HG02571 (cell line): ENCODE measurements at regions not wholly inside any gene's neighbourhood (a gene's known extent, or its start where the extent isn't known, plus 50 kb on each side); places are given as distances from the start of the nearest gene placed in this dataset.
"Not testable (repeated sequence)": the region's sequence is repeated elsewhere in the genome, so short reads cannot be mapped to it uniquely, and the experiment has no call there.

ENCODE experiments used
- ATAC-seq: cut with Tn5 transposase; IDR thresholded peaks from one replicate; pipeline ENCODE4 v1.9.1; 2021; ENCODE audit warnings: mild to moderate bottlenecking, moderate library complexity; ENCODE audit not compliant: unreplicated experiment

DNA sequence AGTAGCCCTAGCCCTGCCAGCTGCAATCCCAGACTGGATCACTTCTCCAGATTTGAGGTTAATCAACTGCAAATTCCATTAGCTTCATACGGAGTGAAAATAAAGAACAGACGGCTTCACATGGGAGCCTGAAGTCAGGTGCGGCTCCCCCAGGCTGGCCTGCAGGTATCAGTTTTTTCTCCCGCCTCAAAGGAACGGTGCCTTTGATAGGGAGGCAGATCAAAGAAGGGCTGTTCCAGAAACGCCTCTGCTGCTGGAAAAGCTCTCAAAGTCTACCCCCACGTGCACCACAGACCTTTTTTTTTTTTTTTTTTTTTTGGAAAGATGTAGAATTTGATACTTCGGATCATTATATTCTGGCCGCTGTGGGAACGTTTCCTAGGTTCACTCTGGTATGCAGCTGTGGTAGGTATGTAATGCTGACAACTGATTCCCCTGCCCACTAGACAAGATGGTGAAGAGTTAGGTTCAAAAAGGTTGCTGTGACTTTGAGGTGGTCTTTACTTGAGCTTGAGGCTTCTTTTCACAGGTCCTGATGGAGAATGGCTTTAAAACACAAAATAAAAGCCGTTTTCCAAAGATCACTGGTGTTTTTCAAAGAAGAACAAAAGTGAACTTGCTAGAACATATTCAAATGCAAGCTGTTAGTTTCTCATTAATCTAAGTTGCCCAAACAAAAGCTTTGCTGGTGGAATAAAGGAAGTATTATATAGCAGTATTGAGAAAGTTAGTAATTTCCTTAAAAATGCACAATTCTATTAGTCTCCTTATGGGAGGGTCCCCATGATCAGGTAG is 189.0 kb upstream of the NFIA start:
- ATAC-seq, result no peak

DNA sequence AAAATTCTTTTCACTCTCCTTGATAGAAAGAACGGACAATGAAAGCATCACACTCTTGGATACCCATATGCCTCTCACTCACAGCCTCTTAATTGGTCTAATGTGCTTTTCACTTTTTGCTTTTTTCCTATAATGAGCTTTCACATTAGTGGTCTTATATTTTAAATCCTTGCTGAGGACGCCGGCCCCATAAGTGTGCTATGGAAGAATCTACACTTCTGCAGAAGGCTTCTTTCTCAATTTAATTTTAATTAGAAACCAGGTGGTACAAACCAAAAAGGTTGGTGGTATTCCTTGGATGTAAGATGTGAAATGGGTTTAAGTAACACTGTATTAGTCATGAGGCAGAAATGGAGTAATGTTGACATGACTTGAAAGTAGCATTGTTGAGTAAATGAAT is 190.6 kb upstream of the NFIA start:
- ATAC-seq, result no peak

DNA sequence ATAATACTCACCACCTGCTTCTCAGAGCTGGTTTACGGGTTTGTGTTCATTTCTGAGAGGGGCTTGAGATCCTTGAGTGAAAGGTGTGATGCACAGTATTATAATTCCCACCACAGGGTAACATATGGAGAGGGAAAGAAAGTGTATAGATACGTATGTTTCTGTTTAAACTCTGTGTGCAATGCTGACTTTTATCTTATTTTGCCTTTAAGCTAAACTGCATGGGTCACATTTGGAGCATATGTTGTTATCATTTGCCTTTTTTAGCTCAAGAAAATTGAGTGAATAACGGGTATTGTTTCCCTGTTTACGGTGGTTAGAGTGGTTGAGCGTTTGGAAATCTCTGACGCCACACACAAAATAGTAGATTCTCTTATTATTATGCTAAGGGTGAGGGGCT is 191.1 kb upstream of the NFIA start:
- no peak for ATAC-seq

- no peak for ATAC-seq
Observed at GRCh38 chr1:60890664-60891063, 191.7 kb upstream of the NFIA start.

DNA sequence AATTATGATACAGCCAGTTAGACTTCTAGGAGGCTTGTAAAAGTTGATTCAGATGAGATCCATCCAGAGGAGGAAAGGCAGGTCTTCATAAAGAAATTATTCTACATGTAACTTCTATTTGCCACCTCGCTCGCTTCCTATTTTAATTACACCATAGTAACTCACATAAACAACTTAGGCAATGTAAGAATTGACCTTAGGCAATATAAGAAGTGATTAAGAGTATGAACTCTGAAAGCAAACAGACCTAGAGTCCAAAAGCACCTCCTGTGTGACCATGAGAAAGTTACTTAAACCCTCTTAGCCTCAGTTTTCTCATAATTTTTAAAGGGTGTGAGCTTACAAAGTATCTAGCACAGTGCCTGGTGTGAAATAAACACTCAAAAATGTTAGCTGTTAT is 192.7 kb upstream of the NFIA start:
- no peak for ATAC-seq

DNA sequence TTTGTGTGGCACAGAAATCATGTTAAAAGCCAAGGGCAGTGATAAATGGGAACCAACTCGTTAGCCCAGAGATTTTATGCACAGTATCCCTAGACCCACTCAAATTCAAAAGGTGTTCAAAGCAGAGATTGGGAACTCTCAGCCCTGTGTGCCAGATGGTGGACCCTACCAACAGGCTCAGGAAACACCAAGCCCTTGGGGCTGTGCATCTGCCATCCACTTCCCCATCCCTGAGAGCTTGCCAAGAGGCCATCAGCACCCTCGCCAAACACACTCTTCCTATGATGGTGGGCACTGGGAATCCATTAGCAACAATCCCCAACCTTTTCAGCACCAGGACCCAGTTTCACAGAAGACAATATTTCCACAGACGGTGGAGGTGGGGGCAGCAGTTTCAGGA is 194.2 kb upstream of the NFIA start:
- no peak for ATAC-seq

GRCh38 chr1:60886793-60887331 is 195.5 kb upstream of the NFIA start:
- no peak for ATAC-seq

- no peak for ATAC-seq
Observed at GRCh38 chr1:60886090-60886489, 196.3 kb upstream of the NFIA start.

- ATAC-seq, result no peak
Observed at GRCh38 chr1:60880202-60880601, 202.2 kb upstream of the NFIA start.

DNA sequence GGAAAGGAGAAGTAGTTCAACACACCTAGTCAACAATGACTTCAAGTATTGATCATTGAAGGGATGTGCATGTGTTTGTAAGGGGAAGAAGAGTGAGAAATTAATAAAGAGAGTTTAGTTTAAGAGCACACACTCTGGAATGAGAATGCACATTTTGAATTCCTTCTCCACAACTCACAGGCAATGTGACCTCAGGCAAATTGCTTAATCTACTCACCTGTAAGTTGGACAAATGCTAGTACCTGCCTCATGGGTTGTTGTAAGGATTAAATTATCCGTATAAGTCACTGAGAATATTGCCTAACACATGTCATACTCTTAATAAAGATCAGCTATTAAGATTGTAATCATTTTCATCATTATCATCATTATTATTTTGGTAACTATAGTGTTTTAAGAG is 204.0 kb upstream of the NFIA start:
- no peak for ATAC-seq

GRCh38 chr1:60877376-60877775 is 205.0 kb upstream of the NFIA start:
- ATAC-seq, result no peak

- ATAC-seq, result no peak
Observed at GRCh38 chr1:60876952-60877351, 205.4 kb upstream of the NFIA start.

GRCh38 chr1:60875138-60875537 is 207.2 kb upstream of the NFIA start:
- ATAC-seq, result no peak

DNA sequence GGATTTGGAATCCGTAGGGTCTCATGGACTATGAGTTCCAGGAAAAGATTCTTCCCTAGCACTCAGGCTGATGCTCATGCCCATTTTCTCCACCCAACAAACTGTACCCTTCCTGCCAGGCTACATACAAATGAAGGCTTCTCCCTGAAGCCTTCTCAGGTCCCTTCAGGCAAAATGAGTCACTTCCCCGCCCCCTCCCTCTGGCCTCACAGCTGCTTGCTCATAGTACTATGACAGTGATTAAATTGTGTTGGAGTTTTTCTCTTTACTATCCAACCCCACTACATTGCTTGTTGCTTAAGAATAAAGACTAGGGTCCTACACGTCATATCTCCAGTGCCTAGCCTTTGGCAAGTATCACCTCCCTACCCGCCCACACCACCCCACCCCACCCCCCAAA is 207.6 kb upstream of the NFIA start:
- no peak for ATAC-seq

DNA sequence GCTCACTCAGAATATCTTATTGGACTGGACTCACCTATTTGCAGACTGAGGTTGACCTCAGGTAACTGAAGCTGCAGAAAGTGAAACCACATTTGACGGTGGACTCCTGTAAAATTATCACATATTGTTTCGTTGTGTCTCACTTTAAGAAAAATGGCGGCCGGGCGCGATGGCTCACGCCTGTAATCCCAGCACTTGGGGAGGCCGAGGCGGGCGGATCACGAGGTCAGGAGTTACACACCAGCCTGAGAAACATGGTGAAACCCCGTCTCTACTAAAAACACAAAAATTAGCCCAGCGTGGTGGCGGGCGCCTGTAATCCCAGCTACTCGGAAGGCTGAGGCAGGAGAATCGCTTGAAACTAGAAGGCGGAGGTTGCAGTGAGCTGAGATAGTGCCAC is 209.0 kb upstream of the NFIA start:
- ATAC-seq, result not testable (repeated sequence)

DNA sequence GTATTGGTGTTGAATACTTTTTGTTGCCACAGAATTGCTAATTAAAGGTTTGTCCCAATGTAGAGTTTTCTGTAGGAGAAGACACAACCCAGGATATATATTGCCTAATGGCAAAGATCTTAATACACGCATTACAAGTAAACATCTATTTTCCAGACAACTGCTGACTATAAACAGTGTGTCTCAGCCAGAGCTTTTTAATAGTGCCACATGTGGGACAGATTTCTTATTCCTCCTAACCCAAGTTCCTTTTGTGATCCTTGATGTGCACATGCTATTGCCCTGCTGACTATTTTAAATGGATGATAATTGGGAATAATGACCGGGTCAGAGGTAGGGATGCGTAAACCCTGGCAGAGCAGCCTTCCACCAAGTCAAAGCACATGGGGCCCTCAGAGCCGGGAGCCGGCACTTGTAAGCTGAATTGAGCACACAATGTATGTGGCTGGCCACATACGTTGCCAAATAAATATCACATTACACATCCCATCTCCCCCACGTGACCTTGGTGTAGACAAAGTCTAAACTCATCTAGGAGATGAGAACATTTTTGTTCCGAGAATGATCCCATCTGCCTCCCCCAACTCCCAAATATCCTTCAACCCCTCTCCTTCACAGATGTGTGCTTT is 209.8 kb upstream of the NFIA start:
- no peak for ATAC-seq

DNA sequence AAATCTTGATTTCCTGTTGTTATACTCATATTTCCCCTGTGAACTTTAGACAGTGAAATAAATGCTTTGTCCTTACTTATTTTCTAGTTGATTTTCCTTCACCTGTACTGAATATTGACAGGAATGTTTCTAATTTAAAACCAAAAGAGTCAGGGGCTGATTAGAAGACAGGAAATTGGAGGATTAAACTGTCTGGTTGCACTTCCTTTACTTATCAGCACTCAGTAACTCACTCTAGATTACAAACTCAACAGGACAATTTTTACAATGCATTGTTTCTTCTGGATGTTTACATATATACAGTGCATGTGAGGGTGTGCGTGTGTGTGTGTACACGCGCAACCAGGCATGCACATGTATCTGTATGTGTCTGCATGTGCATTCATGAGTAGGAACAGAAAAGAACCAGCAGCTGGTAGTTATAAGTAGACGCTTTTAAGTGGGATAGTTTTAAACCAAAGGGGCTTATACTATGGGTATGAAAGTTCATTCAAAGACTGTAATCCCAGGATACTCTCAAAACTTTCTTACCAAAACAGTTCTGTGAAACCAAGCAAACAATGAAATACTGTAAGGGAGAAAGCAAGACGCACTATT is 212.0 kb upstream of the NFIA start:
- no peak for ATAC-seq

- no peak for ATAC-seq
Observed at GRCh38 chr1:60868901-60869663, 213.3 kb upstream of the NFIA start.

DNA sequence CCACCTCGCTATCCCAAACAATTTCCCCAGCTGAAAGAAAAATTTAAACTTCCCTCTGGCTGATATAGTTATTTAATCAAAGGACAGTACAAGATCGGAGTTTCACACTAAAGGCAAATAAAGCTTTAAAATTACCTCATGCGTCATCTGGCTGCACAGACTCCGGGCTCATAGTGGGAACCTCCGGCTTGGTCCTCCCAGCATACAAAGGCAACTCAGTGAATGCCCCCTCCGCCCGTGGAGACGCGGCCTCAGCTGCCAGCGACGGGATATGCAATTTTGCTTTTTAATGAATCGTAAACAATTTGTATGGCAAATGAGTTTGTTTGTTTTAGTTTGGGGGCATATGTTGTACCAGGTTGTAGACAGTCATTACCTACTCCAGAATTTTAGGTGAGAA is 214.6 kb upstream of the NFIA start:
- ATAC-seq, result no peak

DNA sequence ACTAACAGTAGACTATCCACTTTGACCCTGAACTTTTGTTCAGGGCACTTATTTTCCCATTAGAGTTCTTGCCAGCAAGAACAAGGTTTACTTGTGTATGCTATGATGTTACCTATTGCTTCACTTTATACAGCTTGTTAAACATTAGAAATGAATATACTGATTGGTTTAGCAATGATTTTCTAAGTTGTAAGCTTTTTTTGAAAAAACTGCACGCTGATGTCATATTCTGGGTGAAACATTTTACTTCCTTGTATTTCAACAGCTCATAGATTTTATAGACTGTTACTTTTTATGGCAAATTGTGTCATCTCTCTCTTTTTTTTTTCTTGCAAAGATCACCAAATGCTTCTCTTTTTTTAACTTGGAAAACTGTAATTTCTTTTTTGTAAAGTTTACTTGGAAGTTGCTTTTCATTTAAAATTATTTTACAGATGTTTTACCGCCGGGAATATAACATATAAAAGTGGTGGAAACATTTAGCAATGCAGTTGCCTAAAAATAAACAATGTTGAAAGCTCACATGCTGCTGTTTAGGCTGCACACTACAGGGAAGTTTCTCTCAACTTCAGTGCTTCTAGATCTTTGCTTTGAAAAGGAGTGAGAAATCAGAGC is 215.3 kb upstream of the NFIA start:
- no peak for ATAC-seq
